Dedifferentiated amniotic fluid mesenchymal stem cell (primary cell): ENCODE measurements at regions not wholly inside any gene's neighbourhood (a gene's known extent, or its start where the extent isn't known, plus 50 kb on each side); places are given as distances from the start of the nearest gene placed in this dataset.

Experiments
- DNase-seq: peaks from one replicate; pipeline ENCODE4 v3.0.0-alpha.2; 2016; ENCODE audit errors: extremely low spot score

- no peak for DNase-seq
Observed at GRCh38 chr2:144333143-144333555, 186.8 kb downstream of the ZEB2 start.

- peak; percentile 72 for DNase-seq
Observed at GRCh38 chr2:144332356-144333142, 187.4 kb downstream of the ZEB2 start.

GRCh38 chr2:144331674-144332355 lies 188.1 kb downstream of the ZEB2 start:
- DNase-seq, result peak; percentile 50

- DNase-seq, result no peak
Observed at GRCh38 chr2:144330951-144331673, 188.8 kb downstream of the ZEB2 start.

- DNase-seq, result no peak
Observed at GRCh38 chr2:144329472-144329871, 190.4 kb downstream of the ZEB2 start.

- no peak for DNase-seq
Observed at GRCh38 chr2:144328938-144329337, 191.0 kb downstream of the ZEB2 start.

- DNase-seq, result no peak
Observed at GRCh38 chr2:144326825-144327224, 193.1 kb downstream of the ZEB2 start.

GRCh38 chr2:144325086-144325485 lies 194.8 kb downstream of the ZEB2 start:
- no peak for DNase-seq

GRCh38 chr2:144324446-144325045 lies 195.4 kb downstream of the ZEB2 start:
- no peak for DNase-seq

- no peak for DNase-seq
Observed at GRCh38 chr2:144323946-144324345, 196.0 kb downstream of the ZEB2 start.

- DNase-seq, result peak; percentile 44
Observed at GRCh38 chr2:144322379-144322778, 197.5 kb downstream of the ZEB2 start.

- no peak for DNase-seq
Observed at GRCh38 chr2:144320491-144320890, 199.4 kb downstream of the ZEB2 start.

GRCh38 chr2:144317071-144317738 lies 202.7 kb downstream of the ZEB2 start:
- no peak for DNase-seq

GRCh38 chr2:144310889-144311608 lies 208.9 kb downstream of the ZEB2 start:
- DNase-seq, result no peak

GRCh38 chr2:144310484-144310883 lies 209.4 kb downstream of the ZEB2 start:
- no peak for DNase-seq

GRCh38 chr2:144307711-144308110 lies 212.2 kb downstream of the ZEB2 start:
- no peak for DNase-seq

- no peak for DNase-seq
Observed at GRCh38 chr2:144304202-144304601, 215.7 kb downstream of the ZEB2 start.

- DNase-seq, result no peak
Observed at GRCh38 chr2:144300632-144301031, 219.3 kb downstream of the ZEB2 start.

- no peak for DNase-seq
Observed at GRCh38 chr2:144290276-144290675, 229.6 kb downstream of the ZEB2 start.

GRCh38 chr2:144288438-144288837 lies 231.5 kb downstream of the ZEB2 start:
- DNase-seq, result peak; percentile 52

- no peak for DNase-seq
Observed at GRCh38 chr2:144285324-144285723, 234.6 kb downstream of the ZEB2 start.
